Sigmoid colon (tissue), 4 donors: ENCODE measurements at regions not wholly inside any gene's neighbourhood (a gene's known extent, or its start where the extent isn't known, plus 50 kb on each side); places are given as distances from the start of the nearest gene placed in this dataset.

Experiments used
- POLR2AphosphoS5 ChIP-seq, 4 donors: sonication (generic); formaldehyde crosslinking; IDR thresholded peaks; one replicate each; pipeline ENCODE4 v1.6.1; 2017; ENCODE audit warnings: antibody characterized with exemption in 4 of 4
- TF ChIP-seq, protein P1 (sequence below), 4 experiments: fragments of 450-650 bp in 3 of 4; fragments of 200-600 bp in 1 of 4; IDR thresholded peaks; one replicate each; pipeline ENCODE4 v1.5.1; 2016 to 2019; ENCODE audit warnings: antibody characterized with exemption in 4 of 4, mild to moderate bottlenecking in 3 of 4, moderate library complexity in 2 of 4

DNA sequence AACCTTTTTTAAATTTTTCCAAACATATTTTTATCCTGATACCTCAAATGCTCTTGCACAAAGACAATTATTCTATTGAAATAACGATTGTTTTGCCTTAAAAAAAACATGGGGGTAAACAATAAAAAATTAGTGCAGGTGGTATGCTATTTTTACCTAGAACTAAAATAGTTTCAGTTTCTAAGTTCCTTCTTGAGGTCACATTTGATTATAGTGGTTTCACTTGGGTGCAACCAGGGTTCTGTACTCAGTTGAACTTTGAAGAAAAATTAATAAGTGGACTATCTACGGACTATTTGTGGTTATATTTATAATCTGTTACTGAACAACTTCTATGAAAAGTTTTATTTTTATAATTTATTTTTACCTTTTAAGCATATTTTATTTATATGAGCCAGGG is 387.1 kb upstream of the IZUMO3 start:
- TF ChIP-seq POLR2AphosphoS5 (IDR thresholded peaks at IDR 0.05): no peak
- TF ChIP-seq, protein P1, sequence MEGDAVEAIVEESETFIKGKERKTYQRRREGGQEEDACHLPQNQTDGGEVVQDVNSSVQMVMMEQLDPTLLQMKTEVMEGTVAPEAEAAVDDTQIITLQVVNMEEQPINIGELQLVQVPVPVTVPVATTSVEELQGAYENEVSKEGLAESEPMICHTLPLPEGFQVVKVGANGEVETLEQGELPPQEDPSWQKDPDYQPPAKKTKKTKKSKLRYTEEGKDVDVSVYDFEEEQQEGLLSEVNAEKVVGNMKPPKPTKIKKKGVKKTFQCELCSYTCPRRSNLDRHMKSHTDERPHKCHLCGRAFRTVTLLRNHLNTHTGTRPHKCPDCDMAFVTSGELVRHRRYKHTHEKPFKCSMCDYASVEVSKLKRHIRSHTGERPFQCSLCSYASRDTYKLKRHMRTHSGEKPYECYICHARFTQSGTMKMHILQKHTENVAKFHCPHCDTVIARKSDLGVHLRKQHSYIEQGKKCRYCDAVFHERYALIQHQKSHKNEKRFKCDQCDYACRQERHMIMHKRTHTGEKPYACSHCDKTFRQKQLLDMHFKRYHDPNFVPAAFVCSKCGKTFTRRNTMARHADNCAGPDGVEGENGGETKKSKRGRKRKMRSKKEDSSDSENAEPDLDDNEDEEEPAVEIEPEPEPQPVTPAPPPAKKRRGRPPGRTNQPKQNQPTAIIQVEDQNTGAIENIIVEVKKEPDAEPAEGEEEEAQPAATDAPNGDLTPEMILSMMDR (IDR thresholded peaks at IDR 0.05): no peak
